Upper lobe of left lung (tissue), 6 donors: ENCODE measurements at regions not wholly inside any gene's neighbourhood (a gene's known extent, or its start where the extent isn't known, plus 50 kb on each side); places are given as distances from the start of the nearest gene placed in this dataset.

Experiments used
- ATAC-seq, 2 donors: fragments of 200-7000 bp; cut with Tn5 transposase; one replicate each; pipeline ENCODE4 v1.9.1; 2022; ENCODE audit warnings: mild to moderate bottlenecking in 2 of 2, moderate library complexity in 2 of 2; ENCODE audit not compliant: low FRiP score in 2 of 2
- DNase-seq, 2 donors: peaks; one replicate each; pipeline ENCODE4 v3.0.0-alpha.2; 2019 to 2020
- H3K27ac ChIP-seq, 4 donors: fragments of 200-600 bp; sonication (generic); one replicate each; pipeline ENCODE4 v1.5.1; 2016 to 2019
- H3K27me3 ChIP-seq, 4 donors: fragments of 200-600 bp; sonication (generic); one replicate each; pipeline ENCODE4 v1.5.1; 2017 to 2019
- H3K36me3 ChIP-seq, 4 donors: fragments of 200-600 bp; sonication (generic); one replicate each; pipeline ENCODE4 v1.5.1; 2016 to 2019
- H3K4me1 ChIP-seq, 4 donors: fragments of 200-600 bp; sonication (generic); one replicate each; pipeline ENCODE4 v1.5.1; 2018 to 2019
- H3K4me3 ChIP-seq, 4 donors: fragments of 200-600 bp; sonication (generic); one replicate each; pipeline ENCODE4 v1.5.1; 2017 to 2019; ENCODE audit warnings: mild to moderate bottlenecking in 2 of 4, moderate library complexity in 1 of 4
- H3K9me3 ChIP-seq, 4 donors: fragments of 200-600 bp; sonication (generic); one replicate each; pipeline ENCODE4 v1.5.1; 2018 to 2019
- CTCF ChIP-seq, 6 experiments: fragments of 450-650 bp in 4 of 6; fragments of 200-600 bp in 2 of 6; sonication (generic) in 2 of 6; IDR thresholded peaks; one replicate each; pipeline ENCODE4 v1.5.1; 2016 to 2019; ENCODE audit warnings: antibody characterized with exemption in 6 of 6
- EP300 ChIP-seq, 4 donors: sonication (generic); formaldehyde crosslinking; IDR thresholded peaks; one replicate each; pipeline ENCODE4 v1.5.1; 2017; ENCODE audit warnings: antibody characterized with exemption in 4 of 4, control low read depth in 2 of 4
- POLR2A ChIP-seq, 4 donors: fragments of 450-650 bp; IDR thresholded peaks; one replicate each; pipeline ENCODE4 v1.5.1; 2016 to 2017; ENCODE audit warnings: antibody characterized with exemption in 4 of 4, mild to moderate bottlenecking in 2 of 4
- POLR2AphosphoS5 ChIP-seq, 2 donors: sonication (generic); formaldehyde crosslinking; IDR thresholded peaks; one replicate each; pipeline ENCODE4 v1.5.1; 2017; ENCODE audit warnings: antibody characterized with exemption in 2 of 2
- WGBS, 2 donors: methylation state at CpG; one replicate each; pipeline ENCODE4 v1.1.5; 2017 to 2018; 5-methylcytosine and 5-hydroxymethylcytosine counted together
- donor health status: DM: no; HTN: no; CAD: no; lungs with moderate emphysema.
- donor health status: DM: no; HTN: yes; CAD: no; lungs with severe emphysema.

GRCh38 chr7:137135654-137136350 is 207.7 kb downstream of the PTN start:
- Histone ChIP-seq H3K4me1 (no peaks in the 10 kb centered on the region), H3K9me3 (no peaks in the 10 kb centered on the region), H3K27me3 (no peaks in the 10 kb centered on the region), H3K36me3 (no peaks in the 10 kb centered on the region), H3K27ac (no peak overlapping the region), H3K4me3 (no peak overlapping the region)
- DNase-seq (no peak), ATAC-seq (no peak)
- TF ChIP-seq EP300 (IDR thresholded peaks at IDR 0.05) (no peak), POLR2A (IDR thresholded peaks at IDR 0.05) (no peak), POLR2AphosphoS5 (IDR thresholded peaks at IDR 0.05) (no peak), CTCF (IDR thresholded peaks at IDR 0.05) (no peak)
- WGBS, 2 donors: 69 to 76% methylated on average over 3 of the region's 3 CpGs

- Histone ChIP-seq H3K4me1 (no peaks in the 10 kb centered on the region), H3K27me3 (no peaks in the 10 kb centered on the region), H3K4me3 (no peak overlapping the region), H3K27ac (no peak overlapping the region), H3K36me3 (no peaks in the 10 kb centered on the region), H3K9me3 (no peaks in the 10 kb centered on the region)
- DNase-seq (no peak), ATAC-seq (peak in 1 of 2 donors; percentile 71)
- 67 to 84% methylated on average over 2 to 3 of the region's 3 CpGs for WGBS, 2 donors
- TF ChIP-seq CTCF (IDR thresholded peaks at IDR 0.05) (no peak), POLR2A (IDR thresholded peaks at IDR 0.05) (no peak), POLR2AphosphoS5 (IDR thresholded peaks at IDR 0.05) (no peak)
Observed at GRCh38 chr7:137130751-137131158, 212.8 kb downstream of the PTN start.

- H3K4me1 ChIP-seq: no peaks in the 10 kb centered on the region
- H3K36me3 ChIP-seq: no peaks in the 10 kb centered on the region
- no peaks in the 10 kb centered on the region for H3K27me3 ChIP-seq
- no peak overlapping the region for H3K4me3 ChIP-seq
- 84 to 85% methylated on average over 4 of the region's 4 CpGs for WGBS, 2 donors
- DNase-seq (no peak), ATAC-seq (no peak)
- TF ChIP-seq POLR2AphosphoS5 (IDR thresholded peaks at IDR 0.05): no peak
- TF ChIP-seq POLR2A (IDR thresholded peaks at IDR 0.05): no peak
- no peak for TF ChIP-seq CTCF (IDR thresholded peaks at IDR 0.05)
- TF ChIP-seq EP300 (IDR thresholded peaks at IDR 0.05): no peak
- H3K27ac ChIP-seq: no peak overlapping the region
- no peaks in the 10 kb centered on the region for H3K9me3 ChIP-seq
Observed at GRCh38 chr7:137129025-137129424, 214.5 kb downstream of the PTN start.

GRCh38 chr7:137127806-137128205 is 215.7 kb downstream of the PTN start:
- ATAC-seq: no peak
- no peaks in the 10 kb centered on the region for H3K4me1 ChIP-seq
- H3K9me3 ChIP-seq: no peaks in the 10 kb centered on the region
- TF ChIP-seq EP300 (IDR thresholded peaks at IDR 0.05): no peak
- TF ChIP-seq POLR2A (IDR thresholded peaks at IDR 0.05): no peak
- no peak for TF ChIP-seq CTCF (IDR thresholded peaks at IDR 0.05)
- TF ChIP-seq POLR2AphosphoS5 (IDR thresholded peaks at IDR 0.05): no peak
- H3K27me3 ChIP-seq: no peaks in the 10 kb centered on the region
- no peak overlapping the region for H3K27ac ChIP-seq
- WGBS, 2 donors: 63 to 66% methylated on average over 2 of the region's 2 CpGs
- DNase-seq: no peak
- H3K36me3 ChIP-seq: no peaks in the 10 kb centered on the region
- H3K4me3 ChIP-seq: no peak overlapping the region

- Histone ChIP-seq H3K4me1 (no peaks in the 10 kb centered on the region), H3K27me3 (no peaks in the 10 kb centered on the region), H3K27ac (no peak overlapping the region), H3K9me3 (no peaks in the 10 kb centered on the region), H3K36me3 (no peaks in the 10 kb centered on the region), H3K4me3 (no peak overlapping the region)
- TF ChIP-seq POLR2A (IDR thresholded peaks at IDR 0.05) (no peak), CTCF (IDR thresholded peaks at IDR 0.05) (no peak), EP300 (IDR thresholded peaks at IDR 0.05) (no peak), POLR2AphosphoS5 (IDR thresholded peaks at IDR 0.05) (no peak)
- no peak for DNase-seq
- WGBS, 2 donors: 51 to 98% methylated on average over 1 of the region's 1 CpG
- ATAC-seq: no peak
Observed at GRCh38 chr7:137127058-137127457, 216.5 kb downstream of the PTN start.
